ENCODE measurements at regions not wholly inside any gene's neighbourhood (a gene's known extent, or its start where the extent isn't known, plus 50 kb on each side); places are given as distances from the start of the nearest gene placed in this dataset.

DNA sequence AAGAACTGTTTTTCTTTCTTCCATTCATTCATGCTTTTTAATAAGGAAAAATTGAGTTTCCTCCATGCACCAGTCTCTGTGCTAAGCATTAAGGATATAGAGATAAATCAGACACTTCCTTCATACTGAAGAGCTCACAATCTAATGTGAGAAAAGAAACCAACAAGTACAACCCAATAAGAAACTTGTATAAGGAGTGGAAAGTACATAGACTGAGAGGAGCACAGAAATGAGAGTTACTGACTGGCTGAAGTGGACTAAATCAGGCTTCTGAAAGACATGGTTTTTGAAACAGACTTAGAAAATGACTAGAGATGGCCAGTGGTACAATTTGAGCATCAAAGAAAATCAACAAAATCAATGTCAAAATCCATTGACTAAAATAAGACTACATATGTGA lies 524.4 kb downstream of the PLPP3 start:
- Mint-ChIP-seq H3K27me3 (ENCODE audit: insufficient read depth, unreplicated experiment) (no peaks in the 10 kb centered on the region), H3K36me3 (ENCODE audit: insufficient read depth, unreplicated experiment) (no peaks in the 10 kb centered on the region), H3K4me3 (ENCODE audit: unreplicated experiment) (no peak overlapping the region), H3K27ac (ENCODE audit: low read depth, unreplicated experiment) (no peak overlapping the region), H3K4me1 (ENCODE audit: insufficient read depth, unreplicated experiment) (no peaks in the 10 kb centered on the region), H3K9me3 (ENCODE audit: unreplicated experiment) (no peaks in the 10 kb centered on the region)
- ChIA-PET CTCF (interaction anchor here (0.6 to 0.8 kb wide), 2 partner anchors 768 to 925 kb away, joined by 3 to 4 read pairs; no protein-coding TSS in a partner anchor), POLR2A (no interaction called here)
- DNase-seq (ENCODE audit: unreplicated experiment): no peak
- no TSS peak for BruUV-seq (replicated peaks)
- TF ChIP-seq, protein P1, sequence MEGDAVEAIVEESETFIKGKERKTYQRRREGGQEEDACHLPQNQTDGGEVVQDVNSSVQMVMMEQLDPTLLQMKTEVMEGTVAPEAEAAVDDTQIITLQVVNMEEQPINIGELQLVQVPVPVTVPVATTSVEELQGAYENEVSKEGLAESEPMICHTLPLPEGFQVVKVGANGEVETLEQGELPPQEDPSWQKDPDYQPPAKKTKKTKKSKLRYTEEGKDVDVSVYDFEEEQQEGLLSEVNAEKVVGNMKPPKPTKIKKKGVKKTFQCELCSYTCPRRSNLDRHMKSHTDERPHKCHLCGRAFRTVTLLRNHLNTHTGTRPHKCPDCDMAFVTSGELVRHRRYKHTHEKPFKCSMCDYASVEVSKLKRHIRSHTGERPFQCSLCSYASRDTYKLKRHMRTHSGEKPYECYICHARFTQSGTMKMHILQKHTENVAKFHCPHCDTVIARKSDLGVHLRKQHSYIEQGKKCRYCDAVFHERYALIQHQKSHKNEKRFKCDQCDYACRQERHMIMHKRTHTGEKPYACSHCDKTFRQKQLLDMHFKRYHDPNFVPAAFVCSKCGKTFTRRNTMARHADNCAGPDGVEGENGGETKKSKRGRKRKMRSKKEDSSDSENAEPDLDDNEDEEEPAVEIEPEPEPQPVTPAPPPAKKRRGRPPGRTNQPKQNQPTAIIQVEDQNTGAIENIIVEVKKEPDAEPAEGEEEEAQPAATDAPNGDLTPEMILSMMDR (IDR thresholded peaks at IDR 0.05; ENCODE audit: unreplicated experiment): no peak
- intact Hi-C loops (cut with micrococcal nuclease): no loop called here

DNA sequence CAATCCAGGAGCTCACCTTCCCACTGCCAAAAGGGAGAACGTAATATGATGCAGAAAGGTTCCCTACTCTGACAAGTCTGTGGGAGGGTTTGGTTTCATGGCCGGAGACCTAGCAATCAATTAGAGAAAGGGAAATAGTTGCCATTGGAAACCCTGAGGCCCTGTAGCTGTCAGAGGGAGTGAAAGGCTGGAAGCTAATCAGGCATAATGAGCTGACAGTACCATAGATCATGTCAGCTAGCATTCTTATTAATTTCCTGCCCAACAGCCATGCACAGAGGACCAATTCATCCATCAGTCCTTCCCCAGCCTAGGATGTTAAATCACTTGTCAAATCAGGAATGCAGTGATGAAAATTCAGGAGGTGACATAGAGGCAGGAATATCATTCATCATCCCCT lies 527.3 kb downstream of the PLPP3 start:
- Mint-ChIP-seq H3K27me3 (ENCODE audit: insufficient read depth, unreplicated experiment) (no peaks in the 10 kb centered on the region), H3K4me3 (ENCODE audit: unreplicated experiment) (no peak overlapping the region), H3K9me3 (ENCODE audit: unreplicated experiment) (no peaks in the 10 kb centered on the region), H3K36me3 (ENCODE audit: insufficient read depth, unreplicated experiment) (peaks cover 5% of the 10 kb centered on the region), H3K27ac (ENCODE audit: low read depth, unreplicated experiment) (no peak overlapping the region), H3K4me1 (ENCODE audit: insufficient read depth, unreplicated experiment) (no peaks in the 10 kb centered on the region)
- no TSS peak for BruUV-seq (replicated peaks)
- intact Hi-C loops (cut with micrococcal nuclease): no loop called here
- ChIA-PET CTCF (interaction anchor here (0.6 kb wide), 1 partner anchor 383 kb away, joined by 4 read pairs; no protein-coding TSS in a partner anchor), POLR2A (no interaction called here)
- DNase-seq (ENCODE audit: unreplicated experiment): no peak
- TF ChIP-seq, protein P1 (IDR thresholded peaks at IDR 0.05; ENCODE audit: unreplicated experiment): no peak

DNA sequence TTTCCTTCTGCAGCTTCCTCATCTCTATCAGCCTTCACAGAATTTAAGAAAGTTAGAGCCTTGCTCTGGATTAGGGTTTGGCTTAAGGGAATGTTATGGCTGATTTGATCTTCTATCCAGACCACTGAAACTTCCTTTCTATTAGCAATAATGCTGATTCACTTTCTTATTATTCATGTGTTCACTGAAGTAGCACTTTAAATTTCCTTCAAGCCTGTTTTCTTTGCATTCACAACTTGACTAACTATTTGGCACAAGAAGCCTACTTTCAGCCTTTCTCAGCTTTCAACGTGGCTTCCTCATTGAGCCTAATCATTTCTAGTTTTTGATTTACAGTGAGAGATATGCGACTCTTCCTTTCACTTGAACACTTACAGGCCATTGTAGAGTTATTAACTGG lies 528.5 kb downstream of the PLPP3 start:
- Mint-ChIP-seq H3K27me3 (ENCODE audit: insufficient read depth, unreplicated experiment) (no peaks in the 10 kb centered on the region), H3K9me3 (ENCODE audit: unreplicated experiment) (no peaks in the 10 kb centered on the region), H3K27ac (ENCODE audit: low read depth, unreplicated experiment) (no peak overlapping the region), H3K4me1 (ENCODE audit: insufficient read depth, unreplicated experiment) (no peaks in the 10 kb centered on the region), H3K36me3 (ENCODE audit: insufficient read depth, unreplicated experiment) (peaks cover 5% of the 10 kb centered on the region), H3K4me3 (ENCODE audit: unreplicated experiment) (no peak overlapping the region)
- TF ChIP-seq, protein P1 (IDR thresholded peaks at IDR 0.05; ENCODE audit: unreplicated experiment): no peak
- DNase-seq (ENCODE audit: unreplicated experiment): no peak
- POLR2A ChIA-PET: interaction anchor here (0.6 kb wide), 1 partner anchor 111 kb away, joined by 3 read pairs; no protein-coding TSS in a partner anchor
- CTCF ChIA-PET: interaction anchor here (0.6 kb wide), 1 partner anchor 38 kb away, joined by 4 read pairs; no protein-coding TSS in a partner anchor
- BruUV-seq (replicated peaks): no TSS peak
- intact Hi-C loops (cut with micrococcal nuclease): no loop called here

DNA sequence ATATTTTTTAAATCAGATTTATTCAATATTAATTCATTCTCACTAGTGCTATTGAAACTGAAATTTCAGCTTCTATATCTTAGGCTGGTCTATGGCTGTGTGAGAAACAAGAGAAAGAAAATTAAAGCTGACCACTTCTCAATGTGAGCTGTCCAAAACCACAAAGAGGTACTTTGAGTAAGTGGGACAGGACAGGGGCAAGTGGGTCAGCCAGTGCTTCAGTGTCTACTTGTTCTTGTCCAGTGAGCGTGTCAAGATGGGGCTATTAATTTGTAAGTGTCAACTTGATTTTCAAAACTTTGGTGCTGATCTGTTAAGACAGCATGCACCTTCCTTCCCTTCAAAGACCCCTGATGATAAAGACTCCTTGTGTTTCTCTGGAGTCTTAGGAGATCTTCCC lies 533.9 kb downstream of the PLPP3 start:
- Mint-ChIP-seq H3K27ac (ENCODE audit: low read depth, unreplicated experiment) (no peak overlapping the region), H3K4me3 (ENCODE audit: unreplicated experiment) (no peak overlapping the region), H3K36me3 (ENCODE audit: insufficient read depth, unreplicated experiment) (peaks cover 5% of the 10 kb centered on the region), H3K27me3 (ENCODE audit: insufficient read depth, unreplicated experiment) (no peaks in the 10 kb centered on the region), H3K4me1 (ENCODE audit: insufficient read depth, unreplicated experiment) (no peaks in the 10 kb centered on the region), H3K9me3 (ENCODE audit: unreplicated experiment) (no peaks in the 10 kb centered on the region)
- CTCF ChIA-PET: interaction anchor here (0.6 kb wide), 1 partner anchor 535 kb away, joined by 3 read pairs; no protein-coding TSS in a partner anchor
- DNase-seq (ENCODE audit: unreplicated experiment): no peak
- POLR2A ChIA-PET: interaction anchor here (0.6 kb wide), 1 partner anchor 13 kb away, joined by 3 read pairs; no protein-coding TSS in a partner anchor
- TF ChIP-seq, protein P1 (IDR thresholded peaks at IDR 0.05; ENCODE audit: unreplicated experiment): no peak
- intact Hi-C loops (cut with micrococcal nuclease): no loop called here
- BruUV-seq (replicated peaks): no TSS peak

Measured in MCF 10A (cell line).